ENCODE measurements at regions not wholly inside any gene's neighbourhood (a gene's known extent, or its start where the extent isn't known, plus 50 kb on each side); places are given as distances from the start of the nearest gene placed in this dataset.

DNA sequence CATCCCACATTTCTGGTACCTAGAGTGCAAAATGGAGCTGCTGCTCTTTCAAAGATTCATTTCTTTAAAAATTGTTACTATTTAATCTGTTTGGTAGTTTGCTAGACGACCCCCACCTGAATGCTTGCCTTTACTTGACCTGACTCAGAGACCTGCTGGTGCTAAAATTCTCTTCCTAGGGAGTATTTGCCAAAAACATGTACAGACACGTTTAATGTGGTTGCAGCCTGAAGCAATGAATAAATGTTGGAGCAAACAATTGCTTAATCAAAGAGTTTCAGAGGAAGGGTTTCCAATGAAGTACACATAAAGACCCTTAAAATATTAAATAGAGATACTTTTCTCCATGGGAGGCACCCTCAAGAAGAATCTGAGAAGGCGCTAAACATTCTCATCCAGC lies 734.4 kb downstream of the CBLN2 start:
- DNase-seq (ENCODE audit: insufficient read length, low spot score) (no peak), FAIRE-seq (no peak)

DNA sequence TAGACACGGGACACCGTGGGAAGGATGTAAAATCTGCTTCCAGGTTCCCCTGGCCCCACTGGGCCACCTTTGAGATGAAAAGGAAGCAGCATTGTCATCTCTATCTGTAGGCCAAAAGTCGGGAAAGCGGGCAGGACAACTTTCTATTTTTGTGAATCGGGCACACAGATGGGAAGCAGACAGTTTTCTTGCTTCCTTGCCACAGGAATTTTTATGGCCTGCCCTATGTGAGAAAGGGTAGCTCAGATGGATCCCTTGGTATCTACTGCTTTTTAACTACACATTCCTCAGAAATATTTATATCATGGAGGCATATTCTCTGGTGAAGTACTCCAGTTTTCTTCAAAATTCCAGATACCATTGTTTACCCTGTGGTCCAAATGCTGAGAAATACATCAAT lies 735.5 kb downstream of the CBLN2 start:
- FAIRE-seq, result no peak
- DNase-seq (ENCODE audit: insufficient read length, low spot score), result no peak

DNA sequence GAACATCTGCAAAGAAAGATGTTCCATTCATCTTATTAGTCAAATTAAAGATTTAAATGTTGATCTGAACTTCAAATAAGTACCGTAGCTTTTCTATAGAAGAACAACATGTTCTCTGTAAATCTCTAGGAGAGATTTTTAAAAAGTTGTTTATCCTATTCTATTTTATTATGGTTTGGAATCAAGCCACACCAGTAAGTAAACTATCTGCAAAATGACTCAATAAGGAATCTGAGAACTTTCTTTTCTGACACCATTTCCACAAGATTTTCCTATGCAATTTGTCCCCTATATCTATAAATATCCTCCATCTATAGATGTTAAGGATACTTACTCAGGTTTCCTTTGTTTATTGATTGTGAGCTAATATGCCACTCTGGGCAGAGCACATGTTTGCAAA lies 736.6 kb downstream of the CBLN2 start:
- FAIRE-seq, result no peak
- no peak for DNase-seq (ENCODE audit: insufficient read length, low spot score)

DNA sequence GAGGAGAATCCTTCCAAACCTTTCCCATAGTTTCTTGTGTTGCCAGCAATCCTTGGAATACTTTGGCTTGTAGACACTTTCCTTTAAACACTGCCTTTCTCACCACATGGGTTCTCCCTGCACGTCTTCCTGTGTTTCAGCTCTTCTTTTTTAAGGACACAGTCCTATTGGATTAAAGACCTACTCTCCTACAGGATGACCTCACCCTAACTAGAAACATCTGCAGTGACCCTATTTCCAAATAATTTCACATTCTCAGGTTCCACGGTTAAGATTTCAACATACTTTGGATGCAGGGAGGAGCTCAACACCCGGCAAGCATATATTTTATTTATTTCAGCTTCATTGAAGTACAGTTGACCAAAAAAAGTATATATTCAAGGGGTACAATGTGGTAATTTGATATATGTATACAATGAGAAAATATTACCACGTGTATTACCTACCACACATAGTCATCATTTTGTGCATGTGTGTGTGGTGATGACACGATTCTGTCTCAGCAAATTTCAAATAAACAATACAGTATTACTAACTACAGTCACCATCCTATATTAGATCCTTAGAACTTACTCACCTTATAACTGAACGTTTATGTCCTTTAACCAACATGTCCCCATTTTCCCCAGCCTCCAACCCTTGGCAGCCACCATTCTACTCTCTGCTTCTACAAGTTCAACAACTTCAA lies 745.0 kb downstream of the CBLN2 start:
- no peak for DNase-seq (ENCODE audit: insufficient read length, low spot score)

DNA sequence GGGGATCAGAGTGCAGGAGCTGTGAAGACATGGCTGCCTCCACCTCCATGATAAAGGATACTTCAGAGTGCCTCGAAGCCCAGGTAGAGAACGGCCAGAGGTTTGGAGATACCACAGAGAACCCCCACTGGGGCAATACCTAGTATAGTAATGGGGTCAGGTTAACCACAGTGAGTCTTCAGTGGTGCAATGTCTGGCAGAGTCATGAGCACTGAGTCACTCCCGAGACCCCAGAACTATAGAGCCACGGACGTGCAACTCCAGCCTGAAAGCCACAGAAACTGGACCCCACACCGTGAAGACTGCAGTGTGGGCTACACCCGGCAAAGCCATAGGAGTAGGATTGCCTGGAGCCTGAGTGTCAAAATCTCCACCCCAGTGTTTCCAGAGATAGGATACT lies 746.6 kb downstream of the CBLN2 start:
- DNase-seq (ENCODE audit: insufficient read length, low spot score), result no peak
- FAIRE-seq, result no peak

More for the DNA sequence above, 745.0 kb downstream of the CBLN2 start:
- no peak for FAIRE-seq

DNA sequence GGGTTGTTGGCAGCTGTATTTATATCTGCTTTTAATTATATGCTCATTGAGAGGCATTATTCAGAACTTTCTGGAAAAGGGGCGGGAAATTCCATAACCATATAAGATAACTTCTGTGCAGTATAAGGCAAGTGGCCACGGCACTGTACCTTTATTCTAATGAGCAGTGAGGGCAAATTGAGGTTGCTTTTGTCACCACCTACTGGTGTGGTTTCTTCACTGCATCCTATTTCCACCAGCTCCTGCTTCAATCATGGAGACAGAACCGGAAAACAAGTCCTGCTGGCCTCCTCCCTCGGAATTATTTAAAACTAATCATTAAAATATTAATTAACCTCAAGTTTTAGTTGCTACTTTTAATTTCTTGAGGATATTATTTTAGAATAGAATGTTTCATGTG lies 759.4 kb downstream of the CBLN2 start:
- FAIRE-seq, result no peak
- no peak for DNase-seq (ENCODE audit: insufficient read length, low spot score)

DNA sequence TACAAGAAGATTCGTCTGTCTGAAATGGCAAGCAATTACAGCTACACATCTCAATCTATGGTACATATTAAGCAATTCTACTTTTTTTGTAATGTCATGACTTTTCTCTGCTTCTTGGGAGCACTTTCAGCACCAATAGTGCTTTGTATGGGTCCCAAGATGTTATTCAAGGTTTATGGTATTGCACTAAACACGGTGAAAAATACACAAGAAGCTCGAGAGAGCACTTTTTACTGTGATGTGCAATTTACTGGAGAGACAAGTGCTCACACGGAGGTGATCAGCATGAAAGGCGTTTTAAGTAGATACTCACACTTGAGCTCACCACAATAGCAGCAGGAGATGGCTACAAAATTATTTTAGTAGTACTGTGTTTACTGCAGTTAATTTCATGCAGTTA lies 783.6 kb downstream of the CBLN2 start:
- FAIRE-seq (no peak), DNase-seq (ENCODE audit: insufficient read length, low spot score) (no peak)

DNA sequence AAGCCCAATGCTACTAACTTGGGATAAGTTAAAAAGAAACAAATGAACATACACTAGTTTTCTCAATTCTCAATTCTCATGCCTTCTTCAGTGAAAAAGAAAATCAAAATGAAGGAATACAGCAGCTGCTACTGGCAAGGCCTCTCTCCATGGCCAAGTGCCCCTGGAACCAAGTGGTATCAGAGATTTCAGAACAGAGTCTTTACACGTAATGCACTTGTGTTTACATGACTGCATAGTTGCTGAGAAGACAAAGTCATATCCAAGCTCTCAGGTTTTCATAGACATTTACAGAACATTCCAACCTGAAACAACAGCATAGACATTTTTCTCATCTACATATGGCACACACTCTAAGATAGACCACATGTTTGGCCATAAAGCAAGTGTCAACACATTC lies 789.9 kb downstream of the CBLN2 start:
- FAIRE-seq, result no peak
- no peak for DNase-seq (ENCODE audit: insufficient read length, low spot score)

DNA sequence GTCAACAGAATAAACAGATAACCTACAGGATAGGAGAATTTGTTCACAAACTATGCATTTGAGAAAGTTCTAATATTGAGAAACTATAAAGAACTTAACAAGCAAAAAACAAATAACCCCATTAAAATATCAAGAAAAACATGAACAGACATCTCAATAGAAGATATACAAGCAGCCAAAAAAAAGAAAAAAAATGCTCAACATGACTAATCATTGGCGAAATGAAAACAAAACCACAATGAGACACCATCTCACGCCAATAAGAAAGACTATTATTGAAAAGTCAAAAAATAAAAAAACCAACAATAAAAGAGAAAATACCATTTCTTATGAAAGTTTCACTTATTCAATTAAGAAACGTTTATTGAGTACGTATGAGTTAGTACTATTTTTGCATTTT lies 800.5 kb downstream of the CBLN2 start:
- FAIRE-seq, result no peak
- DNase-seq (ENCODE audit: insufficient read length, low spot score), result no peak

DNA sequence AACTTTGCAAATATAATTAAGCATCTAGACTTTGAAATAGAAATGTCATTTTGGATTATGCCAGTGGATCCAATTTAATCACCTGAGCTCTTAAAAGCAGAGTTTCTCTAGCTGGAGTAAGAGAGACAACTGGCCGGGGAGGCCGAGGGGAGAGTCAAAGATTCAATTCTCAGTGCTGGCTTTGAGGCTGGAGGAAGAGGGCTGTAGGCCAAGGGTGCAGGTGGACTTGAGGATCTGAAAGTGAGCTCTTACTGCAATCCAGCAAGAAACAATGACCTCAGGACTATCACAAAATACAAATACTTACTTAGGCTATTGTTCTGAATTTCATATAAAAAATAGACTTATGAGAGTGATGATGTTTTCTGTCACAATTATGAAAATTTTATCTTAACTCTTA lies 814.5 kb downstream of the CBLN2 start:
- FAIRE-seq, result no peak
- DNase-seq (ENCODE audit: insufficient read length, low spot score), result no peak

DNA sequence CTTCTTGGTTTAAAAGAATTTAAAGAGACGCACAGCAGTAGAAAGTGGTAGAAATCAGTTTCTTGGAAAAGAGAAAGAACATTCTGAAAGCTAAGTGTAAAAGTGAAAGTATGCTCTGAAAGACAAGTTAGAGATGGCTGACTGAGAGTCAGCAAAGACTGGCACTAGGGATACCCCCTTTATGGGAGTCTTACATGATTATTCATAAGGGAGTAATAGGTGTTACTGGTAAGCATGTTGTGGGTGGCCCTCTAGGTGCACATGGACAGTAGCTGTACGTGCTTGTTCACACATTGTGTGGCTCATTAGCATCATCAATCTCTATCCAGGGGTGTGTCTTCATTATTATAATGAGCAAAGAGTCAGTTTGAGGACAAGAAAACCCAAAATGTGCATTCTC lies 816.2 kb downstream of the CBLN2 start:
- FAIRE-seq (no peak), DNase-seq (ENCODE audit: insufficient read length, low spot score) (no peak)

DNA sequence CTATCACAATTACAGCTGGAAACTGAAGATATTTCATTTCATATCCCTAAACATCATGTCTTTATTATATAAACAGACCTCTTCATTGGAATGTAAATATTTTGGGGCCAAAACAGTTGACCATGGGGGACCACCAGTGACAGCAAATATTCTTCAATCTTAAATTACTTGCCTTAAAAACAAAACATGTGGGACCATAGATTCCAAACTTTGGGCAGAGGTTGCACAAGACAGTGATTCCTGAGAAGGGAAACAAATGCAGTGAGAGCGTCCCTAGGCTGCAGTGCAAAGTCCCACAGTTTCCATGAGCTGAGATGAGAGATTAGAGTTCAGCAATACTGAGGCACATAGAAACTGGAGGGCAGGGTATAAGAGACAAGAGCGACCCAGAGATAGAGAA lies 818.9 kb downstream of the CBLN2 start:
- DNase-seq (ENCODE audit: insufficient read length, low spot score), result no peak
- no peak for FAIRE-seq

DNA sequence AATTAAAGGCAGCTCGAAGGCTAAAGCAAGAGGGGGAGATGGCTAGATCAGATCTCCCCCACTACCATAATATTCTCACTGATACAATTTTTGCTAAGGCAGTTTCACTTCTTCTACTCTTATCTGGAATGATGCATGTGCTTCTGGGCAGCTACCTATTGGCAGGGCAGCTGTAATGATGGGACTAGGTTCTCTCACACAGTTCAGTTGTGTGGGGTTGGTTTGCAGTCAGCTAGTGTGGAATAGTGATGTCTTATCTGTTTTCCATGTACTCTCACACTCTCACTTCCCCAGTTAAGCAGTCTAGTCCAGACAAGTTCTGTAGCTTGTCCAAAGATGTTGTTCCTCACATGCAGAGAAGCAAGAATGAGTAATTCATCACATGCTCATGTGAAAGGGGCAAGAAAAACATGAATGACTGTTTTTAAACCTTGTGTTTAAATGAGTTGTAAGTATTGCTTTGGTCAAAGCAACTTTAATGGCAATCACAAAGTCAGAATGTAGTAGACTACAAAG lies 836.1 kb downstream of the CBLN2 start:
- no peak for FAIRE-seq

DNA sequence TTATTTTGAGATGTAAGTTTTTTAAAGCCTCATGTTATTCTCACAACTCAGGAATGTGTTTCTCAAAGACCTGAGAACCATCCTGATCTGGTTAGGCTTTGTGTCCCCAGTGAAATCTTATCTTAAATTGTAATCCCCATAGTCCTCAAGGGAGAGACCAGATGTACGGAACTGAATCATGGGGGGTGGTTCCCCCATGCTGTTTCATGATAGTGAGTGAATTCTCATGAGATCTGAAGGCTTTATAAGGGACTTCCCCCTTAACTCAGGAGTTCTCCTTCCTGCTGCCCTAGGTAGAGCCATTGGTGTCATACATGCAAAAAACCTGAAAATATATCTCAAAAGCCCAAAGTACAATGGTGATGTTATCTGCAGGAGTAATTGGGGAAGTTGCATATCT lies 836.7 kb downstream of the CBLN2 start:
- no peak for FAIRE-seq
- no peak for DNase-seq (ENCODE audit: insufficient read length, low spot score)

More for the DNA sequence above, 836.1 kb downstream of the CBLN2 start:
- no peak for DNase-seq (ENCODE audit: insufficient read length, low spot score)

DNA sequence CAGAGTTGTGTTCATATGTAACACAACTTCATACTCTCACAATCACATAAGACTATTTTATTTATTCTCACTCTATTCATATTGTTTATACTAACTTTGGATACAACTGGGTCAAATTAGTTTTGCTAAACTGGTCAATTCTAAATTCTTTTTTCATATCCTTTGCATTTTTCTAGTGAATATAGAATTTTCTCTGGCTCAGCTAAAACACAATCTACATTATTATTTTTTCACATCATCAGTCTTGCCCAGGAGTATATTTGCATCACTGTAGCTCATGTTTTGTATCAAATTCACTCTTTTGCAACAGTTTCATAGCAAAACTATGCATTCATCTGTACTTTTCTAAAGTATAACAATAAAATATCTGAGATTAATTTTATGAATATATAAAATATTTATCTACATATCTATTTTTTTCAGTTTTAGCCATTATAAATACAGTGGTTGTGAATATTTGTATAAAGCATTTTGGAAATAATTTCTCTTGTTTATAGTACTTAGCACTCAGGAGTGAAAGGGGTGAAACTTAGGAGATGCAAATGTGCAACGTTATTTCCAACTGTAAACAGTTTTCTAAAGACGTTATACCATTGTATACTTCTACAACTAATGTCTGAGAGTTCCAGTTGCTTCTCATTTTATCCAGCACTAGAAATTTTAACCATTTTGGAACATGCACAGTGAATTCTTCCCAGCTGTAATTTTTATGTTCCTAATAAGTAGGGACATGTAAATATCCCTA lies 854.6 kb downstream of the CBLN2 start:
- no peak for FAIRE-seq
- no peak for DNase-seq (ENCODE audit: insufficient read length, low spot score)

DNA sequence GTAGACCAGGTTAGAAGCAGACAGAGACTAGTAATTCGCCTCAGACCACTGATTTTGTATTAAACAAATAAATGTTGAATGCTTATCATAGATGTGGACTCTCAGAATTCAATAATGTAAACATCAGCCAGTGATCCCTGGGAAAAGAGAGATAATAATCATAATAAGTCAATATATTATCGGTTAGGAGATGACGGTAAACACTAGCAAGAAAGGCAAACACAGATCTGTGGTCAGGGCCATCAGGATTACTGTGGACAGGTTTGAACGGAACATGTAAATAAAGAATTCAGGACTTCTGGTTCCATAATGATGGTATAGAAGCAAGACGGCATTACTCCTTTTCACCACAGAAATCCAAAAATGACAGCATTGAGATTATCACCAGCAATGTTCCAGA lies 861.6 kb downstream of the CBLN2 start:
- no peak for FAIRE-seq

DNA sequence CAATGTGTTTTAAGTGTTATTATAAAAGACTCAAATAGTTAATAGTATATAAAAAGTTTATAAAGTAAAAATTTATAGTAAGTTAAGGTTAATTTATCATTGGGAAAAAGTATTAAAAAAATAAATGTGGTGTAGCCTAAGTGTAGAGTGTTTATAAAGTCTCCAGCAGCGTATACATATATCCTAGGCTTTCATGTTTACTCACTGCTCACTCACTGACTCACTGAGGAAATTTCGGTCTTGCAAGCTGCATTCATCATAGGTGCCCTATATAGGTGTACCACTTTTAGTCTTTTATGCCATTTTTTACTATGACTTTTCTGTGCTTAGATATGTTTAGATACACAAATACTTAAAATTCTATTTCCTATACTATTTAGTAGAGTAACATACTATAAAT lies 866.0 kb downstream of the CBLN2 start:
- DNase-seq (ENCODE audit: insufficient read length, low spot score) (no peak), FAIRE-seq (no peak)

More for the DNA sequence above, 861.6 kb downstream of the CBLN2 start:
- DNase-seq (ENCODE audit: insufficient read length, low spot score), result no peak

DNA sequence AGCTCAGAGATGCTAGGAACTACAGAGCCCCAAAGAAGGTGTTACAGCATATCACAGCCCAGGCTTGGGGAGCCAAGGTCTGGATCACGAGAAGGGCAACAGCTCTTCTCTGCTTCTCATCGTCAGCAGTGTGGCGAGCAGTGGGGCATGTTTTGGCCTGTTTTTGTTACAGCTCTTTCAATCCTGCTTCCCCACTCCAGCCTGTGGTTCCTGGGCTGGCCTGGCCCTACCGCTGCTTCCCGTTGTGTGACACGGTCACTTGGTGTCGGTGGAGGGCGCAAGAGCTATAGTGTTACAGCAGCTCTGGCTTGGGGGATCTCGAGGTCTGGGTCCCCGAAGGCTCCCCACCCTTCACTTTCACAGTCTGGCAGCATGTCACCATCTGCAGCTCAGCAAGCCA lies 870.2 kb downstream of the CBLN2 start:
- DNase-seq (ENCODE audit: insufficient read length, low spot score) (no peak), FAIRE-seq (no peak)

DNA sequence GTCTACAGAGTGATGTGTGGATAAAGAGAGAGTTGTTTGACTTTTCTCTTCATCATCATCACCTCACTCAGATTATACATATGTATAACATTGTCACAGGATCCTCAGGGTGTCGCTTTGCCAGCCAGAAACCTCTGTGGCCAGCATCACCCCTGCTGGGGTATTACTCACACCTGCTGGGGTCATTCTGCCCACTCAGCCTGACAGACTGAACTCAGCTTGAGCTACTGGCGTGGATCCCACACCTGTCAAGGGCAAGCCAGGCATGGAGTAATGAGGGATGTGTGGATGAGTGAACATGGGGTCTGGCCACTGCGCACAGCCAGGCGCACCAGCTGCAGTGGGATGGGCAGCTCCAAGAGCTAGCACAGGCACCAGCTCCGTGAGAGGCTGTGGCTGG lies 870.6 kb downstream of the CBLN2 start:
- DNase-seq (ENCODE audit: insufficient read length, low spot score) (no peak), FAIRE-seq (no peak)

DNA sequence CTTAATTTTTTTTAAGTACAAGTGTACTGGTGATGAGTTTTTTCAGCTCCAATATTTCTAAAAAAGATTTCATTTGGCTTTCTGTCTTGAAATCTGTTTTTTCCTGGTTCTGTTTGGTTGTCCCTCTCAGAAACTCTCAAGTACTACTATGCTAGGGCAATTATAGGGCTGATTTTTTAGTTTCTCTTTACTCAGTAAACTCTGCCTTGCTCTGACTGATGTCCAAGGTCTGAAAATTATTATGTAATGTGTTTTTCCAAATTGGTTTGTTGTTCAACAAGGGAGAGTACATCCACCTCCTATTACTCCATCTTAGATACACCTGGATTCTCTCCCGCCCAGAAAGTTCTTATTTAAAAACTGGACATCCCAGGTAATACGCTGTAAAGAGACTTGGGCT lies 877.7 kb downstream of the CBLN2 start:
- no peak for DNase-seq (ENCODE audit: insufficient read length, low spot score)
- no peak for FAIRE-seq

DNA sequence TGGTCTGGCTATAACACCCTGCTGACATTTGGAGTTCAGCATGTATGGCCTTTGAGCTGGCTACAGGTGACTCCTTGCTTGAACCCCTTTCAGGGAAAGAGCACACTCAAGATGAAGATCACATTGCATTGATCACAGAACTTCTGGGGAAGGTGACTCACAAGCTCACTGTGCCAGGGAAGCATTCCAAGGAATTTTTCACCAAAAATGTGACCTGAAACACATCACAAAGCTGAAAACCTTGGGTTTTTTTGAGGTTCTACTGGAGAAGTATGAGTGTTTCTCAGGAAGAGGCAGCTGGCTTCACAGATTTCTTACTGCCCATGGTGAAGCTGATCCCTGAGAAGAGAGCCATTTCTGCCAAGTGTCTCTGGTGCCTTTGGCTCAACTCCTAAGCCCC lies 879.0 kb downstream of the CBLN2 start:
- DNase-seq (ENCODE audit: insufficient read length, low spot score), result no peak
- no peak for FAIRE-seq

DNA sequence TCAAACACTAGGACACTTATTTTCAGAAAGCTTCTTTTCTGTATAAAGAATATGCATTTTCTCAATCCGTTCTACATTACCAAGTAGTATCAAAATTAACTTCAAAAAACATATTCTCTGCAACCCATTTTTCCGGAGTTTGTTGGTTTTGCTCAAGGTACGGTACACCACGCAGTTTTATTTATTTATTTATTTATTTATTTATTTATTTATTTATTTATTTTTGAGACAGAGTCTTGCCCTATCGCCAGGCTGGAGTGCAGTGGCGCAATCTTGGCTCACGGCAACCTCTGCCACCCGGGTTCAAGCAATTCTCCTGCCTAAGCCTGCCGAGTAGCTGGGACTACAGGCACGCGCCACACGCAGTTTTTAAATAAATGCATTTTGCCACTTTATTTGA lies 900.3 kb downstream of the CBLN2 start:
- FAIRE-seq (no peak), DNase-seq (ENCODE audit: insufficient read length, low spot score) (no peak)
